ENCODE measurements at regions not wholly inside any gene's neighbourhood (a gene's known extent, or its start where the extent isn't known, plus 50 kb on each side); places are given as distances from the start of the nearest gene placed in this dataset.

GRCh38 chr19:31223740-31224534 lies 125.3 kb downstream of the TSHZ3 start:
- no peak for DNase-seq (ENCODE audit: low spot score)

- no peak for DNase-seq (ENCODE audit: low spot score)
These were observed 128.7 kb downstream of the TSHZ3 start for GRCh38 chr19:31220540-31220939.

- no peak for DNase-seq (ENCODE audit: low spot score)
These were observed 134.2 kb downstream of the TSHZ3 start for GRCh38 chr19:31214997-31215396.

GRCh38 chr19:31214086-31214485 lies 135.2 kb downstream of the TSHZ3 start:
- DNase-seq (ENCODE audit: low spot score) = peak; percentile 80

- DNase-seq (ENCODE audit: low spot score) = no peak
These were observed 138.1 kb downstream of the TSHZ3 start for GRCh38 chr19:31211088-31211487.

GRCh38 chr19:31205887-31206518 lies 143.2 kb downstream of the TSHZ3 start:
- no peak for DNase-seq (ENCODE audit: low spot score)

- no peak for DNase-seq (ENCODE audit: low spot score)
These were observed 145.1 kb downstream of the TSHZ3 start for GRCh38 chr19:31204115-31204514.

- no peak for DNase-seq (ENCODE audit: low spot score)
These were observed 164.0 kb downstream of the TSHZ3 start for GRCh38 chr19:31185261-31185660.

GRCh38 chr19:31181535-31181934 lies 167.7 kb downstream of the TSHZ3 start:
- DNase-seq (ENCODE audit: low spot score) = no peak

GRCh38 chr19:31180907-31181306 lies 168.3 kb downstream of the TSHZ3 start:
- DNase-seq (ENCODE audit: low spot score) = no peak

- no peak for DNase-seq (ENCODE audit: low spot score)
These were observed 169.8 kb downstream of the TSHZ3 start for GRCh38 chr19:31179471-31179852.

- DNase-seq (ENCODE audit: low spot score) = no peak
These were observed 170.3 kb downstream of the TSHZ3 start for GRCh38 chr19:31178833-31179470.

- DNase-seq (ENCODE audit: low spot score) = peak; percentile 79
These were observed 172.0 kb downstream of the TSHZ3 start for GRCh38 chr19:31177246-31177645.

- DNase-seq (ENCODE audit: low spot score) = no peak
These were observed 173.5 kb downstream of the TSHZ3 start for GRCh38 chr19:31175564-31176348.

- peak; percentile 12 for DNase-seq (ENCODE audit: low spot score)
These were observed 174.3 kb downstream of the TSHZ3 start for GRCh38 chr19:31174948-31175347.

- no peak for DNase-seq (ENCODE audit: low spot score)
These were observed 175.2 kb downstream of the TSHZ3 start for GRCh38 chr19:31173991-31174390.

GRCh38 chr19:31171936-31172335 lies 177.3 kb downstream of the TSHZ3 start:
- no peak for DNase-seq (ENCODE audit: low spot score)

GRCh38 chr19:31170046-31170445 lies 179.2 kb downstream of the TSHZ3 start:
- DNase-seq (ENCODE audit: low spot score) = no peak

- no peak for DNase-seq (ENCODE audit: low spot score)
These were observed 181.1 kb downstream of the TSHZ3 start for GRCh38 chr19:31168106-31168625.

GRCh38 chr19:31167690-31168089 lies 181.5 kb downstream of the TSHZ3 start:
- DNase-seq (ENCODE audit: low spot score) = no peak

- no peak for DNase-seq (ENCODE audit: low spot score)
These were observed 183.0 kb downstream of the TSHZ3 start for GRCh38 chr19:31166206-31166605.

- DNase-seq (ENCODE audit: low spot score) = no peak
These were observed 184.4 kb downstream of the TSHZ3 start for GRCh38 chr19:31164791-31165251.
